GOT3 (cell line): ENCODE measurements at regions not wholly inside any gene's neighbourhood (a gene's known extent, or its start where the extent isn't known, plus 50 kb on each side); places are given as distances from the start of the nearest gene placed in this dataset.
"Not testable (repeated sequence)": the region's sequence is repeated elsewhere in the genome, so short reads cannot be mapped to it uniquely, and the experiment has no call there.

Experiments
- DNase-seq: peaks from one replicate; lab custom pipeline; 2025; ENCODE audit warnings: mixed read lengths; lab: John Stamatoyannopoulos, UW

- DNase-seq: peak; percentile 11
Observed at GRCh38 chr11:16605894-16606783, 132.3 kb upstream of the C11orf58 start.

GRCh38 chr11:16605389-16605893, 133.0 kb upstream of the C11orf58 start:
- no peak for DNase-seq

GRCh38 chr11:16604794-16605388, 133.6 kb upstream of the C11orf58 start:
- DNase-seq: no peak

GRCh38 chr11:16603890-16604793, 134.3 kb upstream of the C11orf58 start:
- no peak for DNase-seq

GRCh38 chr11:16603245-16603644, 135.2 kb upstream of the C11orf58 start:
- no peak for DNase-seq

- DNase-seq: no peak
Observed at GRCh38 chr11:16598906-16599305, 139.5 kb upstream of the C11orf58 start.

- DNase-seq: no peak
Observed at GRCh38 chr11:16598032-16598431, 140.4 kb upstream of the C11orf58 start.

- DNase-seq: no peak
Observed at GRCh38 chr11:16596231-16596630, 142.2 kb upstream of the C11orf58 start.

- DNase-seq: no peak
Observed at GRCh38 chr11:16591157-16591556, 147.3 kb upstream of the C11orf58 start.

GRCh38 chr11:16587670-16588069, 150.8 kb upstream of the C11orf58 start:
- DNase-seq: no peak

- no peak for DNase-seq
Observed at GRCh38 chr11:16584569-16584968, 153.9 kb upstream of the C11orf58 start.

- not testable (repeated sequence) for DNase-seq
Observed at GRCh38 chr11:16581078-16581477, 157.4 kb upstream of the C11orf58 start.

- no peak for DNase-seq
Observed at GRCh38 chr11:16577490-16577889, 161.0 kb upstream of the C11orf58 start.

- DNase-seq: not testable (repeated sequence)
Observed at GRCh38 chr11:16574889-16575288, 163.6 kb upstream of the C11orf58 start.

GRCh38 chr11:16572945-16573344, 165.5 kb upstream of the C11orf58 start:
- no peak for DNase-seq

- DNase-seq: no peak
Observed at GRCh38 chr11:16561150-16561549, 177.3 kb upstream of the C11orf58 start.

- DNase-seq: no peak
Observed at GRCh38 chr11:16558494-16558893, 180.0 kb upstream of the C11orf58 start.

- no peak for DNase-seq
Observed at GRCh38 chr11:16555956-16556355, 182.5 kb upstream of the C11orf58 start.

GRCh38 chr11:16554361-16554760, 184.1 kb upstream of the C11orf58 start:
- DNase-seq: no peak

GRCh38 chr11:16547879-16548278, 190.6 kb upstream of the C11orf58 start:
- no peak for DNase-seq

- DNase-seq: no peak
Observed at GRCh38 chr11:16543642-16544041, 187.3 kb upstream of the SOX6 start.

GRCh38 chr11:16542353-16542752, 186.0 kb upstream of the SOX6 start:
- DNase-seq: no peak
